ENCODE measurements at regions not wholly inside any gene's neighbourhood (a gene's known extent, or its start where the extent isn't known, plus 50 kb on each side); places are given as distances from the start of the nearest gene placed in this dataset.

DNA sequence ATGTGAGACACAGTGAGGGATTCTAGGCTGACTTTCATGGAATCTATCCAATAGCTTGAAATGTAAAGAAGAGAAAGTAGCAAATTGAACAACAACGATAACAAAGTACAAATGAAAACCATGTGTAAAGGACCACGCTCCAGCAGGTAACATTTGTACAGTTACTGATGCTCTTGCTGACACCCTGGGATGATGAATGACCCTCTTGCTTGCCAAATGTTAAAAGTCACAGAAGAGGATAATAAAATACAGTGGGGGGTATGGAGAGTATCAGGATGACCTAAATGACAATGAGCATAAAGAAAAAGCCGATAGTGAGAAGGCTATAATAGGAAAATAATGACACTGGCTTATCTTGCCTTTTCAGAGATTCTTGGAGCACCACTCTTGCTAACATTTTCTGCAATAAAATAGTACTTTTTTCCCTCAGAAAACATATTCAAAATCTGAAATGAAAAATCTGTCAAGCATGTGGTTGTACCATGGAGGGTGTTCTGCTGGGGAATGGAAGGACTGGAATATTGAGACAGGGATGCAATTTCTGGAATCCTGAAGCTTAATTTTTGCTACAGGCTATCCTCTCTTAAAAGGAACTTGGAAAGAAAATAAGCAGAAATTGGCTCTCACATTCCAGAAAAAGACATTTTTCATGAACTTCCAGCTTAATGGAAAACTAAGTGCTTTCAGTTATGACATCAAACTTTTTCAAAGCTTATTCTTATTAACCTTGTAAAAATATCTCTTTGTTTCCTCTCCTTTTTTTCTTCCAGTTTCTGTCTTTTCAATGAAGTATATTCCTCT, 303.2 kb upstream of the GHITM start:
- TF ChIP-seq CTCF (IDR thresholded peaks at IDR 0.05; ENCODE audit: low read depth, low read length) (no peak), EZH2phosphoT487 (IDR thresholded peaks at IDR 0.05; ENCODE audit: low read depth) (no peak)
